HG03565 (cell line): ENCODE measurements at regions not wholly inside any gene's neighbourhood (a gene's known extent, or its start where the extent isn't known, plus 50 kb on each side); places are given as distances from the start of the nearest gene placed in this dataset.
A peak's percentile ranks its signal among the peaks of the same experiment; 100 is the strongest.

Experiments used
- ATAC-seq: cut with Tn5 transposase; IDR thresholded peaks from one replicate; pipeline ENCODE4 v1.9.1; 2021; ENCODE audit warnings: mild to moderate bottlenecking, moderate library complexity; ENCODE audit not compliant: unreplicated experiment

- no peak for ATAC-seq
These were observed 159.4 kb downstream of the GADD45G start for GRCh38 chr9:89764217-89764616.

- no peak for ATAC-seq
These were observed 160.6 kb downstream of the GADD45G start for GRCh38 chr9:89765211-89765946.

DNA sequence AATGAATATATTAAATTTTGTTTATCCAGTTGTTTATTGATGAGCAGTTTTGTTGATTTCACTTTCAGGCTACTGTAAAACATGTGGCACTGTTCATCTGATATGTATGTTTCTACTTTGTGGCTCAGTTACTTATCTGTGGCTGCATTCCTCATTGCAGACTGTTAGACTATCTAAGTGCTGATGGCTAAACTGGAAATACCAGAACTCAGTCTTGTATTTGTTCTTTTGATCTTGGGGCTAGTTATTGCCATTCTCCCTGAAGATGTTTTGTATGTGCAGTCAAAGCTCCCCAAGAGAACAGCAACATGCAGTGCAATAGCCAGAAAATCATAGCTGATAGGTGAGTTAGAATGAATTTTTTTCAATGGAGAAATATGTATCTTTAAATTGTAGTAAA lies 162.2 kb downstream of the GADD45G start:
- no peak for ATAC-seq

- ATAC-seq = no peak
These were observed 163.2 kb downstream of the GADD45G start for GRCh38 chr9:89768051-89768450.

GRCh38 chr9:89768650-89769071 lies 163.8 kb downstream of the GADD45G start:
- no peak for ATAC-seq

DNA sequence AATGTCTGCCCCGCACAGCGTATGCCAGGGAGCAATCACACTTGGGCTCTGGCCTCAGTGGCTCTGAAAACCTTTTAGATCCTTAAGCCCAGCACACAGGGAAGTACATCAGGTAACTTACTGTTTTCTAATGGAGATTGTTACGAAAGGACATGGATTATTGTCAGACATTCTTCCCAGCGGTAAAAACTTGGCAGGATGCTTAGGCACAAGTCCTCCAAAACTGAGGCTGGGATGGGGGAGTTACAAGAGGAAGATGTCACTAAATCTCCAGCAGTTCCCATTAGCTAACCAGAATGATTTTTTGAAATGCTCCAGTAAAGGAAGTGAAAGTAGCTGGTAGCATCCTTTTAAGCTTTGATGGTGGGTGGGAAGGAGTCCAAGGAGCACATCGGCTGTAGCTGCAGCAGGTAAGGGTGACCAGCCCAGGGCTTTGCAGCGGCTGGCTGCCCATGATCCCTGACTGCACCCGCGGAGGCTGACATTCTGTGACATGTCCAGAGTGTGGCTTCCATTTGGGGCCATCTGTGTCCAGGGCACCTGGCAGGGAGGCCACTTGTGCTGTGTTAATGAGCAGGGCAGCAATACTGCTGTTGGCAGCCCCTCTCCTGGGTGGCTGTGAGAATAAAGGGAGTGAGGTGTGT lies 165.8 kb downstream of the GADD45G start:
- ATAC-seq = no peak

DNA sequence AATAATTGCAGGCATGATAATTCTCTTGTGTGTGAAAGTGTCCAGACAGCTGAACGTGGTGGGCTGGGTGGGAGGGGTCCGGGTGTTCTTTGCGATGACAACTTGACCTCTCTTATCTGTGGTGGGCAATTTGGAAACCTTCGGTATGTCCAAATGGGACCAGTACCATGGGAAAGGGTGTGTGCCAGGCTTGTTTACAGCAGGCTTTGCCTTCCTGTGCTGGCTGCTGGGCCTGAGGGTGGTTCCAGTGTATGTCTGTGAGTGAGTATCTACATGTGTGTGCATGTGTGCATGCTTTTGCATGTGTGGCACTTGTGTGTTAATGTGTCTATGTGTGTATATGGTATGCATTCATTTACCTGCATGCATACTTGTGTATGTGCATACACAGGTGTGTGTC lies 166.4 kb downstream of the GADD45G start:
- no peak for ATAC-seq

GRCh38 chr9:89773170-89773569 lies 168.4 kb downstream of the GADD45G start:
- no peak for ATAC-seq

- ATAC-seq = no peak
These were observed 170.1 kb downstream of the GADD45G start for GRCh38 chr9:89774858-89775370.

GRCh38 chr9:89775641-89776040 lies 170.8 kb downstream of the GADD45G start:
- ATAC-seq = no peak

DNA sequence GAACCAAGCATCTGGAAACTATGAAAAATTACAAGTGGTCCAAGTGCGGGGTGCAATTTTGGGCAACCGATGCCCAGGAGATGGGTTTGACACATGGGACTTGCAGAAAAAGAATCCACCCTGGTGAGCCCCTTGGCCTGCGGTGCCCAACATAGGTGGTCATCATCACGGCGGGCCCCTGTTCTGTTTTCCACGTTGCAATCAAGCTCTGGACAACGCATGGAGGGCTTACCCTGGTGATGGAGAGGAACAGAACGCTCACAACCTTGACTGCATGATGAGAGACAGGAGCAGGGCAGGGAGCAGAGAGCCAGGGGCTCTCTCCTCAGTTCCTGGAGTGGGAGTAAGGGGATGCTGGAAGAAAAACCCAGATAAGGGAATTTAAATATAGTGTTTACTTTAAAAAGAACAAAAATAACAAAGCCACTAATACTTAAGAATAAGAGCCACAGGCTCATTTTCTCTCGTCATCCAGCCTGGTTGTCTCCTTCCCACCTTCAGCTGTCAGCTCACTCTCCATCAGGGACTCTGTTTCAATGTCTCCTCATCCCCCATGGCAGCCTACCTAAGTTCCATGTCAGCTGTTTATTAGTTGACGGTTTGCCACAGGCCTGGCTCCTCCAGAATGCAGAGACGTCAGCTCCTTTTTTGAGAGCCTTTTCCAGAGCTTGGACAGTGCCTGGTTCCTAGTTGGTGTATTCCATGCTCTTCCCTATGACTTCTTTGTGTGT lies 172.1 kb downstream of the GADD45G start:
- no peak for ATAC-seq

- ATAC-seq = no peak
These were observed 172.7 kb downstream of the GADD45G start for GRCh38 chr9:89777544-89777943.

DNA sequence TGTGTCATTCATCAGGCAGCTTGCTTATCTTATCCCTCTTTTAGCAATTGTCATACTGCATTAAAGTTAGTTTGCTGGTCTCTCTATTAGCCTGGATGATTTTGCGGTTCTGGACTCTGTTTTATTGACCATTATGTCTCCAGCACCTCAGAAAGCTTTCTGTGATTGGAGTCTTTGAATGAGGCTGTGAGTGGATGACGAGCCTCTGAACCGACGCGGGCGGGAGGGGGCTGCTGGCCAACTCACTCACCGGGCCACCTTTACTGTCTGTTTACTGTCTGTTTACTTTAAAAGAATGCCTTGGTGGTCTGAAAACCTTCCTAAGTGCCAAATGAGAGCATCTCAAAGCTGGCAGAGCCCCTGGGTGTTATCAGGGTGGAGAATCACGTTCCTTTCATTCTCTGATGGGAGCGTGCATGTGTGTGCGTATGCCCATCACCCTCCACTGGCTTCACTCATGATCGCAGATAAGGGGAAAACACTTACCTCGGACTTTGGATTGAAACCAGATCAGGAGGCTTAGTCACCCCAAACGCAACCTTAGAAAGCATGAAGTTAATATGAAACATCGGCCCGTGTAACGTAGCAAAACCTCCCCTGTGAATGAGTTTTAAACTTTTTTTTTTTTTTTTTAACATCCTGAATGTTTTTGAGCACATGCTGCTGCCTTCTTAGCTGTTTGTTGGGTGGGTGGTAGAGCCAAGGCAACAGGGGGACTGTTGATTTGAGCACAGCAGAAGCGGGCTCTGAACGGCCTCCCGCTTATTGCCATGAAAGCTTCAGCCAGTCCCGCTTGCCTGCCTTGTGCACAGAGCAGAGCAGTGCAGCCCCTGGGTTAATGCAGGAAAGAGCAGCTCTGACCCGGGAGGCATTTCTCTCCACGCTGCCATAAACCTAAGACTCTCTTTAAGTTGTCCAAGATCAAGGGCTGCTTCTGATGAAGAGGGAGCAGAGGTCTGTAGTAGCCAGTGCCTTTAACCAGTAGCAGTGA lies 173.6 kb downstream of the GADD45G start:
- no peak for ATAC-seq

DNA sequence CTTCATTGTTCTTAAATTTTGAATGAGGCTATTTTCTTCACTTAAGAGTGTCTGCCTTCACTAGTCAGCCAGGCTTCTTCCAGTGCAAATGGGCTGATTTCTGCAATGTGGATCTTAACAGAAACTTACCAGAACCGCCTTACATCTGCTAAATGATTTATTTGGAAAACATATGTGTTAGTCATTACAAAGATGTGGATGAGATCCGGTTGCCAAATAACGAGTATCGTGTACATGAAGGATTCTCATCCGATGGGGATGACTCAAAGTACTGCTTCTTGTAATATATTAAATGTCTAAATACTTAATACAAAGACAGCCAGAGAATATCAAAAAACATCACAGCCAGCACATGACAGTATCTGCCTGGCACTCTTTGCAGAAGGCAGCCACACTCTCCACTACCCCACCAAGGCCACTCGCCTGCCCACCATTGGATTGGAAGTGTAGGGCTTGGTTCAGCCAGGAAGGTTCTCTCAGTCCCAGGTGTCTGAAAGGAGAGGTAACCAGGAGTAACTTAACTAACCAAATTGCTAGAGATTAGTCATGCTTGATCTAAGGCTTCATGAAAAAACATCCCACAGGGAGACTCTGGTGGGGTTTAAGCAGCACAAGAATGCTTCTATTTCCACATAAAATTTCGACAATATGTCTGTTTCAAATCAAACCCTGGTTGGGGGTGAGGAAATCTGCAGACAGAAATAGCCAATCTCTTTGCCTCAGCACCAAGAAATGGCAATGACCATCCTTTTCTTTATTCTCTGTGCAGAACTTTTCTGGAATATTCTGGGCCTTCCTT lies 174.8 kb downstream of the GADD45G start:
- no peak for ATAC-seq

DNA sequence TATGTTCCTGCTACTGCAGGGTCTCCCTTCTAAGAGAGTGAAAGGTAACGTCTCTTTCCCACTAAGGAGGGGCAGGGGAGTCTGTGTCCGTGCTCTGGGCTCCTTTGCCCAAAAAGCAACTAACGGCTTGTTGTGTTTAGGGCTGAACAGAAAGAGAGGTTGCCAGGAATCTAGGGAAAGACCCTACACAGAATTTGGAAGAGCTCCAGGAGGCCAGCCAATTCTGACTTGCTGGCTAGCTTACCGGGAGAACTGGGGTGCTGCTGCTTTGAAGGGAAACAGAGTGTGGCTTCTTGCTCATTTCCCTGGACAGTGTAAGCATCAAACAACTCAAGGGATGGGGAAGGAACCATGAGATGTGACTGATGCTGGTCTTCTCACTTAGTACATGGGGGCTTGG lies 176.1 kb downstream of the GADD45G start:
- ATAC-seq = no peak

GRCh38 chr9:89781838-89782540 lies 177.2 kb downstream of the GADD45G start:
- peak; percentile 68 for ATAC-seq

DNA sequence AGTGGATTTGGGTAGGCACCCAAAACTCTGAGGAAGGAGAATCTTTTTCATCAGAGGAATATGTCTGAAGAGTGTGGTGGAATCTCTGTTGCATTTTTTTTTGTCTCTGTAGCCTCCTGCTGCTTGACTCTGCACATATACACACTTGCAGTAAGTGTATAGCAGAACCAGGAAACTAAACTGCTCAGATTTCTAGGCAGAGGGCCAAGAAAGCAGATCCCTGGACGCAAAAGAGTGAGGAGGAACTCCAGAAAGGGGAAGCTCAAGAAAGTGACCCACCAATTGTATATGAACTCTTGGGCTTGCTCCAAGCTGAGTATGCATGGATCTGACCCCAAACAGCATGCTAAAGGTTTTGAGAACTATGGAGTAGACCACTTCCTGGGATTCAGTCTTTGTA lies 181.8 kb downstream of the GADD45G start:
- no peak for ATAC-seq

- ATAC-seq = no peak
These were observed 182.8 kb downstream of the GADD45G start for GRCh38 chr9:89787595-89787994.

- ATAC-seq = no peak
These were observed 183.6 kb downstream of the GADD45G start for GRCh38 chr9:89788434-89788833.
